ENCODE measurements at regions not wholly inside any gene's neighbourhood (a gene's known extent, or its start where the extent isn't known, plus 50 kb on each side); places are given as distances from the start of the nearest gene placed in this dataset.

- no peak for FAIRE-seq
- TF ChIP-seq POLR2A (IDR thresholded peaks at IDR 0.05; ENCODE audit: low read depth, low read length) (no peak), TAF1 (IDR thresholded peaks at IDR 0.05; ENCODE audit: borderline replicate concordance, low read depth, low read length) (no peak)
- no peak for DNase-seq (ENCODE audit: insufficient read length)
Observed at GRCh38 chr1:29428997-29429396, 192.7 kb downstream of the PTPRU start.

GRCh38 chr1:29428280-29428615 is 191.9 kb downstream of the PTPRU start:
- TF ChIP-seq POLR2AphosphoS5 (IDR thresholded peaks at IDR 0.05; ENCODE audit: low read depth, low read length): no peak
- no peak for TF ChIP-seq POLR2A (IDR thresholded peaks at IDR 0.05; ENCODE audit: low read depth, low read length)
- TF ChIP-seq TAF1 (IDR thresholded peaks at IDR 0.05; ENCODE audit: borderline replicate concordance, low read depth, low read length): no peak
- DNase-seq (ENCODE audit: insufficient read length): no peak
- no peak for FAIRE-seq

- no peak for TF ChIP-seq POLR2A (IDR thresholded peaks at IDR 0.05; ENCODE audit: low read depth, low read length)
- TF ChIP-seq POLR2AphosphoS5 (IDR thresholded peaks at IDR 0.05; ENCODE audit: low read depth, low read length): no peak
- no peak for TF ChIP-seq TAF1 (IDR thresholded peaks at IDR 0.05; ENCODE audit: borderline replicate concordance, low read depth, low read length)
- DNase-seq (ENCODE audit: insufficient read length) (no peak), FAIRE-seq (no peak)
Observed at GRCh38 chr1:29427614-29428279, 191.4 kb downstream of the PTPRU start.

GRCh38 chr1:29426701-29427279 is 190.5 kb downstream of the PTPRU start:
- DNase-seq (ENCODE audit: insufficient read length) (no peak), FAIRE-seq (no peak)
- TF ChIP-seq POLR2AphosphoS5 (IDR thresholded peaks at IDR 0.05; ENCODE audit: low read depth, low read length) (no peak), TAF1 (IDR thresholded peaks at IDR 0.05; ENCODE audit: borderline replicate concordance, low read depth, low read length) (no peak), POLR2A (IDR thresholded peaks at IDR 0.05; ENCODE audit: low read depth, low read length) (no peak)

GRCh38 chr1:29425631-29426030 is 189.3 kb downstream of the PTPRU start:
- DNase-seq (ENCODE audit: insufficient read length) (no peak), FAIRE-seq (no peak)
- no peak for TF ChIP-seq POLR2AphosphoS5 (IDR thresholded peaks at IDR 0.05; ENCODE audit: low read depth, low read length)
- TF ChIP-seq TAF1 (IDR thresholded peaks at IDR 0.05; ENCODE audit: borderline replicate concordance, low read depth, low read length): no peak
- TF ChIP-seq POLR2A (IDR thresholded peaks at IDR 0.05; ENCODE audit: low read depth, low read length): no peak

- no peak for TF ChIP-seq POLR2A (IDR thresholded peaks at IDR 0.05; ENCODE audit: low read depth, low read length)
- no peak for TF ChIP-seq POLR2AphosphoS5 (IDR thresholded peaks at IDR 0.05; ENCODE audit: low read depth, low read length)
- TF ChIP-seq TAF1 (IDR thresholded peaks at IDR 0.05; ENCODE audit: borderline replicate concordance, low read depth, low read length): no peak
- FAIRE-seq (no peak), DNase-seq (ENCODE audit: insufficient read length) (no peak)
Observed at GRCh38 chr1:29424266-29424665, 187.9 kb downstream of the PTPRU start.

GRCh38 chr1:29420202-29420601 is 183.9 kb downstream of the PTPRU start:
- DNase-seq (ENCODE audit: insufficient read length) (no peak), FAIRE-seq (no peak)
- TF ChIP-seq POLR2A (IDR thresholded peaks at IDR 0.05; ENCODE audit: low read depth, low read length) (no peak), TAF1 (IDR thresholded peaks at IDR 0.05; ENCODE audit: borderline replicate concordance, low read depth, low read length) (no peak), POLR2AphosphoS5 (IDR thresholded peaks at IDR 0.05; ENCODE audit: low read depth, low read length) (no peak)

- no peak for FAIRE-seq
- TF ChIP-seq POLR2A (IDR thresholded peaks at IDR 0.05; ENCODE audit: low read depth, low read length): no peak
- TF ChIP-seq POLR2AphosphoS5 (IDR thresholded peaks at IDR 0.05; ENCODE audit: low read depth, low read length): no peak
- TF ChIP-seq TAF1 (IDR thresholded peaks at IDR 0.05; ENCODE audit: borderline replicate concordance, low read depth, low read length): no peak
- no peak for DNase-seq (ENCODE audit: insufficient read length)
Observed at GRCh38 chr1:29417971-29418370, 181.6 kb downstream of the PTPRU start.

GRCh38 chr1:29417147-29417858 is 181.0 kb downstream of the PTPRU start:
- FAIRE-seq (no peak), DNase-seq (ENCODE audit: insufficient read length) (no peak)
- TF ChIP-seq POLR2A (IDR thresholded peaks at IDR 0.05; ENCODE audit: low read depth, low read length) (no peak), POLR2AphosphoS5 (IDR thresholded peaks at IDR 0.05; ENCODE audit: low read depth, low read length) (no peak), TAF1 (IDR thresholded peaks at IDR 0.05; ENCODE audit: borderline replicate concordance, low read depth, low read length) (no peak)

GRCh38 chr1:29416267-29417146 is 180.2 kb downstream of the PTPRU start:
- TF ChIP-seq POLR2AphosphoS5 (IDR thresholded peaks at IDR 0.05; ENCODE audit: low read depth, low read length) (no peak), TAF1 (IDR thresholded peaks at IDR 0.05; ENCODE audit: borderline replicate concordance, low read depth, low read length) (no peak), POLR2A (IDR thresholded peaks at IDR 0.05; ENCODE audit: low read depth, low read length) (no peak)
- FAIRE-seq: no peak
- DNase-seq (ENCODE audit: insufficient read length): no peak

GRCh38 chr1:29415861-29416260 is 179.5 kb downstream of the PTPRU start:
- no peak for TF ChIP-seq POLR2A (IDR thresholded peaks at IDR 0.05; ENCODE audit: low read depth, low read length)
- no peak for TF ChIP-seq TAF1 (IDR thresholded peaks at IDR 0.05; ENCODE audit: borderline replicate concordance, low read depth, low read length)
- no peak for TF ChIP-seq POLR2AphosphoS5 (IDR thresholded peaks at IDR 0.05; ENCODE audit: low read depth, low read length)
- FAIRE-seq: no peak
- DNase-seq (ENCODE audit: insufficient read length): no peak
